DOHH2 (cell line): ENCODE measurements at regions not wholly inside any gene's neighbourhood (a gene's known extent, or its start where the extent isn't known, plus 50 kb on each side); places are given as distances from the start of the nearest gene placed in this dataset.

ENCODE experiments used
- H3F3A ChIP-seq: fragments of 200-600 bp; sonication (generic), shearing (Covaris generic); 2 replicates; pipeline ENCODE4 v1.6.0; 2016; ENCODE audit warnings: antibody characterized with exemption, mild to moderate bottlenecking; ENCODE audit not compliant: control insufficient read depth, insufficient read depth
- H3K27ac ChIP-seq: fragments of 200-600 bp; sonication (generic); 2 replicates; pipeline ENCODE4 v1.5.1; 2014; ENCODE audit warnings: low read depth, mild to moderate bottlenecking, low read length, moderate library complexity
- H3K27me3 ChIP-seq: fragments of 200-600 bp; sonication (generic); 2 replicates; pipeline ENCODE4 v1.6.1; 2014; ENCODE audit warnings: mild to moderate bottlenecking, low read length, mixed read lengths; ENCODE audit not compliant: control insufficient read depth
- H3K36me3 ChIP-seq: fragments of 200-600 bp; sonication (generic); 2 replicates; pipeline ENCODE4 v1.6.1; 2014; ENCODE audit warnings: mild to moderate bottlenecking, low read length, moderate library complexity, mixed read lengths; ENCODE audit not compliant: control insufficient read depth
- H3K4me1 ChIP-seq: fragments of 200-600 bp; sonication (generic); 2 replicates; pipeline ENCODE4 v1.6.1; 2014; ENCODE audit warnings: mild to moderate bottlenecking, low read length, mixed read lengths; ENCODE audit not compliant: control insufficient read depth
- H3K4me2 ChIP-seq: fragments of 200-600 bp; sonication (generic); 2 replicates; pipeline ENCODE4 v1.6.0; 2014; ENCODE audit warnings: mild to moderate bottlenecking, low read length, moderate library complexity
- H3K4me3 ChIP-seq: fragments of 200-600 bp; sonication (generic); 2 replicates; pipeline ENCODE4 v1.5.1; 2014; ENCODE audit warnings: mild to moderate bottlenecking, low read length, mixed read lengths
- H3K79me2 ChIP-seq: fragments of 200-600 bp; sonication (generic); 2 replicates; pipeline ENCODE4 v1.6.1; 2014; ENCODE audit warnings: mild to moderate bottlenecking, low read length, mixed read lengths; ENCODE audit not compliant: control insufficient read depth
- H3K9me2 ChIP-seq: fragments of 200-600 bp; sonication (generic); replicated peaks from 2 replicates; pipeline ENCODE4 v1.6.1; 2014; ENCODE audit warnings: mild to moderate bottlenecking, low read length, mixed read lengths; ENCODE audit not compliant: control insufficient read depth
- H3K9me3 ChIP-seq: fragments of 200-600 bp; sonication (generic); 2 replicates; pipeline ENCODE4 v1.6.1; 2014; ENCODE audit warnings: antibody characterized with exemption, low read length, mixed read lengths; ENCODE audit not compliant: control insufficient read depth, insufficient read depth
- H4K20me1 ChIP-seq: fragments of 200-600 bp; sonication (generic); 2 replicates; pipeline ENCODE4 v1.6.0; 2014; ENCODE audit warnings: low read depth, mild to moderate bottlenecking, antibody characterized with exemption, low read length, moderate library complexity; ENCODE audit not compliant: control insufficient read depth, insufficient read depth
- CTCF ChIP-seq: fragments of 200-600 bp; sonication (generic); IDR thresholded peaks from one replicate; pipeline ENCODE4 v1.5.1; 2014; ENCODE audit warnings: antibody characterized with exemption, mild to moderate bottlenecking, low read depth, low read length; ENCODE audit not compliant: poor library complexity, severe bottlenecking
- EZH2phosphoT487 ChIP-seq: fragments of 200-600 bp; sonication (generic); IDR thresholded peaks from 2 replicates; pipeline ENCODE4 v1.6.1; 2017; ENCODE audit warnings: borderline replicate concordance, mild to moderate bottlenecking, antibody characterized with exemption, low read length, moderate library complexity, mixed read lengths

GRCh38 chr1:163670989-163671757 is 349.4 kb downstream of the NUF2 start:
- TF ChIP-seq CTCF: no peak
- no peak for TF ChIP-seq EZH2phosphoT487
- Histone ChIP-seq H3K27me3 (no peaks in the 10 kb centered on the region), H3K36me3 (no peaks in the 10 kb centered on the region), H3K27ac (no peak overlapping the region), H3K4me3 (no peak overlapping the region), H4K20me1 (no peaks in the 10 kb centered on the region), H3K79me2 (no peaks in the 10 kb centered on the region), H3K4me1 (no peaks in the 10 kb centered on the region), H3K9me2 (no peaks in the 10 kb centered on the region), H3K9me3 (no peaks in the 10 kb centered on the region; the same call in 1 of the 2 replicates), H3K4me2 (no peak overlapping the region), H3F3A (no peaks in the 10 kb centered on the region)

- no peaks in the 10 kb centered on the region for H3K36me3 ChIP-seq
- no peaks in the 10 kb centered on the region for H4K20me1 ChIP-seq
- H3K4me2 ChIP-seq: no peak overlapping the region
- H3K27me3 ChIP-seq: no peaks in the 10 kb centered on the region
- H3K9me3 ChIP-seq: no peaks in the 10 kb centered on the region; the same call in 1 of the 2 replicates
- no peaks in the 10 kb centered on the region for H3K4me1 ChIP-seq
- H3K4me3 ChIP-seq: no peak overlapping the region
- H3K27ac ChIP-seq: no peak overlapping the region
- H3K9me2 ChIP-seq: no peaks in the 10 kb centered on the region
- TF ChIP-seq EZH2phosphoT487 (no peak), CTCF (no peak)
- no peaks in the 10 kb centered on the region for H3K79me2 ChIP-seq
- H3F3A ChIP-seq: no peaks in the 10 kb centered on the region
Observed at GRCh38 chr1:163672976-163673758, 351.4 kb downstream of the NUF2 start.

- no peaks in the 10 kb centered on the region for H3K27me3 ChIP-seq
- no peak for TF ChIP-seq EZH2phosphoT487
- no peak for TF ChIP-seq CTCF
- H3K36me3 ChIP-seq: no peaks in the 10 kb centered on the region
- no peaks in the 10 kb centered on the region; the same call in 1 of the 2 replicates for H3K9me3 ChIP-seq
- H3F3A ChIP-seq: no peaks in the 10 kb centered on the region
- no peaks in the 10 kb centered on the region for H3K9me2 ChIP-seq
- H3K4me1 ChIP-seq: no peaks in the 10 kb centered on the region
- no peak overlapping the region for H3K27ac ChIP-seq
- no peaks in the 10 kb centered on the region for H4K20me1 ChIP-seq
- no peaks in the 10 kb centered on the region for H3K79me2 ChIP-seq
- no peak overlapping the region for H3K4me2 ChIP-seq
- H3K4me3 ChIP-seq: no peak overlapping the region
Observed at GRCh38 chr1:163673759-163674151, 352.0 kb downstream of the NUF2 start.
